Spleen (tissue), 11 donors: ENCODE measurements at regions not wholly inside any gene's neighbourhood (a gene's known extent, or its start where the extent isn't known, plus 50 kb on each side); places are given as distances from the start of the nearest gene placed in this dataset.
"Not testable (repeated sequence)": the region's sequence is repeated elsewhere in the genome, so short reads cannot be mapped to it uniquely, and the experiment has no call there.

Source experiments
- DNase-seq: peaks from one replicate; pipeline ENCODE4 v3.0.0-alpha.2; 2020
- H3K27ac ChIP-seq, 8 donors: fragments of 200-600 bp; sonication (generic) in 7 of 8; 1 replicate in 4 of 8; 2 replicates in 4 of 8; pipeline versions ENCODE4 v1.5.0 to v1.8.0; 2016 to 2021; ENCODE audit warnings: inconsistent platforms in 4 of 8, mild to moderate bottlenecking in 4 of 8, moderate library complexity in 1 of 8
- H3K27me3 ChIP-seq, 7 donors: fragments of 200-600 bp; sonication (generic) in 6 of 7; replicated peaks in 1 of 7; 1 replicate in 4 of 7; 2 replicates in 3 of 7; pipeline versions ENCODE4 v1.5.0 to v1.8.0; 2016 to 2021; ENCODE audit warnings: inconsistent platforms in 3 of 7, mild to moderate bottlenecking in 1 of 7
- H3K36me3 ChIP-seq, 6 donors: fragments of 200-600 bp; sonication (generic) in 5 of 6; 1 replicate in 4 of 6; 2 replicates in 2 of 6; pipeline versions ENCODE4 v1.5.0 to v1.8.0; 2016 to 2021; ENCODE audit warnings: inconsistent platforms in 2 of 6
- H3K4me1 ChIP-seq, 6 donors: fragments of 200-600 bp; sonication (generic) in 5 of 6; 1 replicate in 3 of 6; 2 replicates in 3 of 6; pipeline versions ENCODE4 v1.5.0 to v1.8.0; 2016 to 2021; ENCODE audit warnings: inconsistent platforms in 3 of 6
- H3K4me3 ChIP-seq, 8 donors: fragments of 200-600 bp; sonication (generic) in 7 of 8; 1 replicate in 4 of 8; 2 replicates in 4 of 8; pipeline versions ENCODE4 v1.5.0 to v1.8.0; 2016 to 2021; ENCODE audit warnings: inconsistent platforms in 4 of 8, mild to moderate bottlenecking in 4 of 8, moderate library complexity in 2 of 8
- H3K9me3 ChIP-seq, 8 donors: fragments of 200-600 bp; sonication (generic) in 7 of 8; 1 replicate in 4 of 8; 2 replicates in 4 of 8; pipeline versions ENCODE4 v1.5.0 to v1.8.0; 2016 to 2021; ENCODE audit warnings: inconsistent platforms in 4 of 8
- CTCF ChIP-seq, 11 experiments: fragments of 200-600 bp in 7 of 11; fragments of 450-650 bp in 4 of 11; sonication (generic) in 4 of 11; IDR thresholded peaks in 8 of 11; conservative IDR thresholded peaks in 3 of 11; 1 replicate in 7 of 11; 2 replicates in 4 of 11; pipeline versions ENCODE4 v1.4.0 to v1.8.0; 2016 to 2021; ENCODE audit warnings: antibody characterized with exemption in 11 of 11, inconsistent platforms in 4 of 11, mild to moderate bottlenecking in 1 of 11
- POLR2A ChIP-seq, 3 donors: fragments of 450-650 bp; IDR thresholded peaks; one replicate each; pipeline ENCODE4 v1.5.1; 2017; ENCODE audit warnings: antibody characterized with exemption in 3 of 3, mild to moderate bottlenecking in 1 of 3
- POLR2AphosphoS5 ChIP-seq, 3 donors: sonication (generic); formaldehyde crosslinking; IDR thresholded peaks; one replicate each; pipeline ENCODE4 v1.5.1; 2017; ENCODE audit warnings: antibody characterized with exemption in 3 of 3
- WGBS, 5 donors: extraction: QIAGEN DNeasy Blood & Tissue Kit in 3 of 5; methylation state at CpG; one replicate each; pipeline versions ENCODE4 v1.1.5 to v1.1.7; 2013 to 2018; 5-methylcytosine and 5-hydroxymethylcytosine counted together
- intact Hi-C: fragments of 100-400 bp; cut with DNase I; formaldehyde crosslinking; loops from one replicate; pipeline ENCODE4 v1.15.0; 2023; ENCODE audit warnings: low total_unique reads
- donor health status: healthy with polysubstance abuse.
- donor health status: DM: no; HTN: no; CAD: no; lungs with moderate emphysema.
- donor health status: DM: no; HTN: no; CAD: no.
- donor health status: Bipolar disorder and iron deficiency.
- donor health status: healthy.
- donor health status: DM: no; HTN: no; CAD: no.
- donor health status: DM: yes; HTN: yes; CAD: no.

- TF ChIP-seq CTCF (IDR thresholded peaks at IDR 0.05 in 8 of 11, conservative IDR thresholded peaks at IDR 0.05 in 3 of 11) (no peak), POLR2AphosphoS5 (IDR thresholded peaks at IDR 0.05) (peak in 1 of 3 donors; percentile 37)
- Histone ChIP-seq H3K9me3 (peaks cover 0 to 3% (median 0%) of the 10 kb centered on the region in 8 donors), H3K27ac (peak overlapping the region in 7 of 8 donors; percentile 54 to 84 (median 77)), H3K27me3 (no peaks in the 10 kb centered on the region), H3K4me1 (peaks cover 0 to 49% (median 11%) of the 10 kb centered on the region in 6 donors), H3K36me3 (no peaks in the 10 kb centered on the region), H3K4me3 (peak overlapping the region in 2 of 8 donors; percentile 7 to 12)
- DNase-seq = peak; percentile 81
- WGBS, 5 donors = 33 to 54% (median 43%) methylated on average over 13 of the region's 13 CpGs
- intact Hi-C loops = no loop called here
Measured at GRCh38 chr10:5291501-5292195, 73.1 kb upstream of the UCN3 start.

GRCh38 chr10:5292196-5292735 lies 72.5 kb upstream of the UCN3 start:
- Histone ChIP-seq H3K4me3 (peak overlapping the region in 3 of 8 donors; percentile 6 to 12 (median 7)), H3K36me3 (no peaks in the 10 kb centered on the region), H3K27ac (peak overlapping the region in 7 of 8 donors; percentile 54 to 84 (median 77)), H3K9me3 (peaks cover 0 to 3% (median 0%) of the 10 kb centered on the region in 8 donors), H3K27me3 (no peaks in the 10 kb centered on the region), H3K4me1 (peaks cover 0 to 55% (median 11%) of the 10 kb centered on the region in 6 donors)
- 51 to 63% (median 58%) methylated on average over 7 of the region's 7 CpGs for WGBS, 5 donors
- DNase-seq = no peak
- TF ChIP-seq POLR2A (IDR thresholded peaks at IDR 0.05) (no peak), POLR2AphosphoS5 (IDR thresholded peaks at IDR 0.05) (no peak), CTCF (IDR thresholded peaks at IDR 0.05 in 8 of 11, conservative IDR thresholded peaks at IDR 0.05 in 3 of 11) (no peak)
- intact Hi-C loops = no loop called here

GRCh38 chr10:5292970-5293369 lies 71.8 kb upstream of the UCN3 start:
- DNase-seq, H3K9me3 ChIP-seq, H3K36me3 ChIP-seq, H3K27me3 ChIP-seq, intact Hi-C loops: not testable (repeated sequence)
- Histone ChIP-seq H3K4me3 (peak overlapping the region in 1 of 8 donors; percentile 3), H3K4me1 (peaks cover 0 to 62% (median 11%) of the 10 kb centered on the region in 6 donors), H3K27ac (peak overlapping the region in 4 of 8 donors; percentile 23 to 84 (median 64))
- 79 to 95% (median 87%) methylated on average over 2 of the region's 2 CpGs for WGBS, 5 donors

GRCh38 chr10:5293691-5294550 lies 70.8 kb upstream of the UCN3 start:
- DNase-seq = peak; percentile 87
- peak overlapping the region in 1 of 8 donors; percentile 11 for H3K4me3 ChIP-seq
- TF ChIP-seq CTCF (IDR thresholded peaks at IDR 0.05 in 8 of 11, conservative IDR thresholded peaks at IDR 0.05 in 3 of 11) (peak in 7 of 11 experiments; percentile 12 to 68 (median 46)), POLR2AphosphoS5 (IDR thresholded peaks at IDR 0.05) (no peak)
- peaks cover 0 to 3% (median 0%) of the 10 kb centered on the region in 8 donors for H3K9me3 ChIP-seq
- no peaks in the 10 kb centered on the region for H3K27me3 ChIP-seq
- H3K4me1 ChIP-seq = peaks cover 0 to 67% (median 11%) of the 10 kb centered on the region in 6 donors
- WGBS, 5 donors = 44 to 56% (median 48%) methylated on average over 15 of the region's 15 CpGs
- no peaks in the 10 kb centered on the region for H3K36me3 ChIP-seq
- intact Hi-C loops = no loop called here
- peak overlapping the region; percentile 15 to 84 (median 52) for H3K27ac ChIP-seq
